Smooth muscle cell (in vitro differentiated cells): ENCODE measurements at regions not wholly inside any gene's neighbourhood (a gene's known extent, or its start where the extent isn't known, plus 50 kb on each side); places are given as distances from the start of the nearest gene placed in this dataset.

Experiments
- DNase-seq: peaks from one replicate; lab custom pipeline; 2025; ENCODE audit not compliant: unreplicated experiment; lab: John Stamatoyannopoulos, UW
- H2AFZ ChIP-seq: fragments of 200-600 bp; sonication (generic); 2 replicates; pipeline ENCODE4 v1.6.0; 2016; ENCODE audit warnings: antibody characterized with exemption, low read depth, mild to moderate bottlenecking
- H3F3A ChIP-seq: fragments of 200-600 bp; sonication (generic); 2 replicates; pipeline ENCODE4 v1.6.0; 2017; ENCODE audit warnings: antibody characterized with exemption, low read depth
- H3K27ac ChIP-seq: fragments of 200-600 bp; sonication (generic); 2 replicates; pipeline ENCODE4 v1.5.1; 2016; ENCODE audit warnings: low read depth, mild to moderate bottlenecking
- H3K27me3 ChIP-seq: fragments of 200-600 bp; sonication (generic); 2 replicates; pipeline ENCODE4 v1.6.1; 2016; ENCODE audit warnings: low read depth, mild to moderate bottlenecking
- H3K36me3 ChIP-seq: fragments of 200-600 bp; sonication (generic); 2 replicates; pipeline ENCODE4 v1.5.1; 2016; ENCODE audit warnings: low read depth
- H3K4me1 ChIP-seq: fragments of 200-600 bp; sonication (generic); 2 replicates; pipeline ENCODE4 v1.5.1; 2016; ENCODE audit warnings: low read depth
- H3K4me2 ChIP-seq: fragments of 200-600 bp; sonication (generic); 2 replicates; pipeline ENCODE4 v1.6.0; 2016; ENCODE audit warnings: mild to moderate bottlenecking
- H3K4me3 ChIP-seq: fragments of 200-600 bp; sonication (generic); 2 replicates; pipeline ENCODE4 v1.5.1; 2016; ENCODE audit warnings: mild to moderate bottlenecking
- H3K79me2 ChIP-seq: fragments of 200-600 bp; sonication (generic); 2 replicates; pipeline ENCODE4 v1.6.0; 2016; ENCODE audit warnings: low read depth, mild to moderate bottlenecking
- H3K9ac ChIP-seq: fragments of 200-600 bp; sonication (generic); 2 replicates; pipeline ENCODE4 v1.6.0; 2016; ENCODE audit warnings: low read depth
- H3K9me3 ChIP-seq: fragments of 200-600 bp; sonication (generic); replicated peaks from 2 replicates; pipeline ENCODE4 v1.5.1; 2016; ENCODE audit warnings: low read depth
- H4K20me1 ChIP-seq: fragments of 200-600 bp; sonication (generic); 2 replicates; pipeline ENCODE4 v1.6.0; 2016; ENCODE audit warnings: low read depth
- CTCF ChIP-seq: fragments of 200-600 bp; sonication (generic); IDR thresholded peaks from 2 replicates; pipeline ENCODE4 v1.5.1; 2017; ENCODE audit warnings: borderline replicate concordance, mild to moderate bottlenecking, antibody characterized with exemption; ENCODE audit not compliant: insufficient read depth, poor library complexity, severe bottlenecking
- WGBS: methylation state at CpG from one replicate; pipeline ENCODE4 v1.1.7; 2016; ENCODE audit warnings: low lambda C conversion rate; 5-methylcytosine and 5-hydroxymethylcytosine counted together

DNA sequence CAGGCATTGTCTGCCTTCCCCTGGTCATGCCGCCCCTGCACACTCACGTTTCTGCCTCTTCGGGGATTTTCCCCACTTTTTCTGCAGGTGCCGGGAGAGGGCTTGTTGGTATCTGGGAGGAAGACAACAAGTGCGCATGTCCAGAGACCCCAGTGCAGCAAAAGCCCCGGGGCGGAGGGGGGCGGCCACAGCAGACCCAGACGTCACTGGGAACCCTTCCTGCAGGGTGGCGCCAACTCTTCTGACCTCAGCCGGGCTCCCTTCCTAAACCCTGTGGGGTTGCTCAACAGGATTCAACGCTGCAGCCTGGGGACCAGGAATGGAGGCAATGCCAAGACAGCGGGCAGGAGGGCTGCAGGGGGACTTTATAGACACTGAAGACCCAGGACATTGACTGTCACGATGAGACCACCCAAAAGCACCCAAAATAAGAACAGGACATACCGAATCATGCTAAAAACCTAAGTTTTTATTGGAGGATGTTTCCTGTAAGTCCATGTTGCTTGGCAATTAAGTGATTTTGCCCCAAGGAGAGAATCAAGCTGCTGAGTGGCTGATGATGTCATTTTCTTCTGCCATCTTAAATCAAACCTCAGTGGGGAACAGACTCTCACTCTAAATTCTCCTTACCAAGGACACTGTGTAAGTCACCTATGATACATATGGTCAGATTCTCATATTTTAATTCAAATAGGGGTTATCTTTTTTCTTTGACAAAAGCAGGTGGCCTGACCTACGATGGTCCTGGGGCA is 62.9 kb upstream of the SIMC1 start:
- Histone ChIP-seq H2AFZ (no peak overlapping the region), H3K36me3 (no peaks in the 10 kb centered on the region), H3K4me3 (no peak overlapping the region), H3K79me2 (no peaks in the 10 kb centered on the region), H3K9me3 (no peaks in the 10 kb centered on the region), H3K27me3 (peaks cover 27% of the 10 kb centered on the region), H3K4me2 (no peak overlapping the region), H3K9ac (no peak overlapping the region), H3F3A (no peaks in the 10 kb centered on the region), H3K27ac (no peak overlapping the region), H4K20me1 (no peaks in the 10 kb centered on the region), H3K4me1 (no peaks in the 10 kb centered on the region)
- TF ChIP-seq CTCF = no peak
- 87% methylated on average over 16 of the region's 16 CpGs for WGBS
- no peak for DNase-seq

DNA sequence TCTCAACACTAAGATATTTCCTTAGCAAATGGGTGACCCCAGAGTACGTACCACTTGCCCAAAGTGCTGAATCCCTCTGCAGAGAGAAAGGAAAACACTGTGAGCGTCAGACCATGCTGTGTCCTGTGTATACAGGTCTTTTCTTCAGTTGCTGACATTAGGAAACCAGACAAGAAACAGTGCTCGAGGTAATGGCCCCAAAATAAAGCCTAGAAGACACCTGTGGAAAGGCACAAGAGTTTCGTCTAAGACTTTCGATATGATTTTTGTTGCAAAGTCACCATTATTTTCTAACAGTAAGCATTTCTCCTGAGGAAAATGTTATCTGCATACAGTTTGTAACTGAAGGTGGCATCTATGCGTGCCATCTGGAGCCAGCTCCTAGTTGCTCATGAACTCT is 62.0 kb upstream of the SIMC1 start:
- H3K4me3 ChIP-seq = no peak overlapping the region
- TF ChIP-seq CTCF = no peak
- 83% methylated on average over 6 of the region's 6 CpGs for WGBS

DNA sequence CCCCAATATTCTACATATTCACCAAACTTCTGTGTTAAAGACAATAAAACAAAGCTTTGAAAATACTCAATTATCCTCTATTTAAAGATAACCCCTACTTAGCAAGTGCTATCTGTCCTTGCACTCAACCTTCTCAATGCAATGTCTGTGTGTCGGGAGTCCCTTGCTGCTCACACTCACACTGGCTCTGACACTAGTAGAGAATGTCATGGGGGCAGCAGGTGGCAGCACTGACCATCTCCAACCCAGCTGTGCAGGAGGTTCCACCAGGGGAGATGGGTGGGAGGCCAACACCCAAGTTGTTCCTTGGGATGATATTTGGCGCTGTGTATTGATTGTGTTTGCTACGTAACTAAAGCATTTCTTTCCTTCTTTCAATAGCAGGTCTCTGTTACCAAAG is 59.4 kb upstream of the SIMC1 start:
- no peaks in the 10 kb centered on the region for H3K36me3 ChIP-seq
- no peaks in the 10 kb centered on the region for H3K79me2 ChIP-seq
- no peak overlapping the region for H3K4me2 ChIP-seq
- no peaks in the 10 kb centered on the region for H4K20me1 ChIP-seq
- H3K9me3 ChIP-seq = no peaks in the 10 kb centered on the region
- H3K27me3 ChIP-seq = peaks cover 27% of the 10 kb centered on the region
- WGBS = 96% methylated on average over 3 of the region's 3 CpGs
- no peaks in the 10 kb centered on the region for H3F3A ChIP-seq
- no peak for DNase-seq
- no peak overlapping the region for H3K27ac ChIP-seq
- no peak overlapping the region for H3K9ac ChIP-seq
- no peak overlapping the region for H3K4me3 ChIP-seq
- no peaks in the 10 kb centered on the region for H3K4me1 ChIP-seq
- no peak overlapping the region for H2AFZ ChIP-seq
- no peak for TF ChIP-seq CTCF

More for the DNA sequence above, 62.0 kb upstream of the SIMC1 start:
- H3K79me2 ChIP-seq = no peaks in the 10 kb centered on the region
- H3K36me3 ChIP-seq = no peaks in the 10 kb centered on the region
- no peak overlapping the region for H3K9ac ChIP-seq
- H3K27me3 ChIP-seq = peaks cover 27% of the 10 kb centered on the region
- no peak for DNase-seq
- H2AFZ ChIP-seq = no peak overlapping the region
- no peak overlapping the region for H3K27ac ChIP-seq
- H3K4me2 ChIP-seq = no peak overlapping the region
- H4K20me1 ChIP-seq = no peaks in the 10 kb centered on the region
- H3F3A ChIP-seq = no peaks in the 10 kb centered on the region
- H3K4me1 ChIP-seq = no peaks in the 10 kb centered on the region
- no peaks in the 10 kb centered on the region for H3K9me3 ChIP-seq

DNA sequence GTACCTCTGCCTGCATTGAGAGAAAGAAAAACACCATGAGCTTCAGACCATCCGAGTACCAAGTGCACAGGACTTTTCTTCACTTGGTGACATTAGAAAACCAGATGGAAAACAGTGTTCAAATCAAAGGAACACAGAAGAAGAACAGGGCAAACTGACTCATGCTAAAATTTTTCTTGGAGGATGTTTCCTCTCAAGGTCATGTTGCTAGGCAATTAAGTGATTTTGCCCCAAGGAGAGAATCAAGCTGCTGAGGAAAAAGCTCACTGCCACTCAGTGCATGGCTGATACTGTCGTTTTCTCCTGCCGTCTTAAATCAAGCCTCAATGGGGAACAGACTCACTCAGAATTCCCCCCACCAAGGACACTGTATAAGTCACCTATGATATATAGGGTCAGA is 57.9 kb upstream of the SIMC1 start:
- Histone ChIP-seq H4K20me1 (no peaks in the 10 kb centered on the region), H3K79me2 (no peaks in the 10 kb centered on the region), H3K27ac (no peak overlapping the region), H3F3A (no peaks in the 10 kb centered on the region), H3K27me3 (peaks cover 20% of the 10 kb centered on the region), H2AFZ (no peak overlapping the region), H3K9me3 (no peaks in the 10 kb centered on the region), H3K4me2 (no peak overlapping the region), H3K4me3 (no peak overlapping the region), H3K36me3 (no peaks in the 10 kb centered on the region), H3K4me1 (no peaks in the 10 kb centered on the region), H3K9ac (no peak overlapping the region)
- TF ChIP-seq CTCF = no peak
- 46% methylated on average over 3 of the region's 3 CpGs for WGBS
- no peak for DNase-seq
